Mesenchymal stem cell (in vitro differentiated cells and primary cell): ENCODE measurements at regions not wholly inside any gene's neighbourhood (a gene's known extent, or its start where the extent isn't known, plus 50 kb on each side); places are given as distances from the start of the nearest gene placed in this dataset.

Experiments
- DNase-seq: peaks from one replicate; pipeline ENCODE4 v3.0.0-alpha.2; 2013
- H2AFZ ChIP-seq: one replicate; pipeline ENCODE4 v1.6.1; 2013; ENCODE audit warnings: low read depth, mild to moderate bottlenecking, control low read depth, inconsistent platforms, low read length, moderate library complexity
- H2AK5ac ChIP-seq: 2 replicates; pipeline ENCODE4 v1.6.1; 2013; ENCODE audit warnings: low read length, moderate library complexity, mild to moderate bottlenecking, inconsistent platforms; ENCODE audit not compliant: severe bottlenecking
- H2BK120ac ChIP-seq: one replicate; pipeline ENCODE4 v1.6.1; 2013; ENCODE audit warnings: low read depth, mild to moderate bottlenecking, inconsistent platforms, low read length, moderate library complexity
- H2BK12ac ChIP-seq, 2 experiments: one replicate each; pipeline ENCODE4 v1.6.1; 2013; ENCODE audit warnings: inconsistent platforms in 2 of 2, low read length in 2 of 2, mild to moderate bottlenecking in 2 of 2, moderate library complexity in 2 of 2, control low read depth in 1 of 2
- H2BK15ac ChIP-seq: one replicate; pipeline ENCODE4 v1.6.1; 2013; ENCODE audit warnings: mild to moderate bottlenecking, low read depth, inconsistent platforms; ENCODE audit not compliant: poor library complexity, severe bottlenecking
- H2BK5ac ChIP-seq: 2 replicates; pipeline ENCODE4 v1.6.1; 2013; ENCODE audit warnings: low read depth, mild to moderate bottlenecking, low read length, control low read depth, inconsistent platforms; ENCODE audit not compliant: poor library complexity, severe bottlenecking
- H3K14ac ChIP-seq, 2 experiments: one replicate each; pipeline ENCODE4 v1.6.1; 2013; ENCODE audit warnings: inconsistent platforms in 2 of 2, low read length in 2 of 2, control low read depth in 1 of 2, mild to moderate bottlenecking in 1 of 2, moderate library complexity in 1 of 2
- H3K18ac ChIP-seq, 2 experiments: one replicate each; pipeline ENCODE4 v1.6.1; 2013; ENCODE audit warnings: inconsistent platforms in 2 of 2, low read length in 2 of 2, control low read depth in 1 of 2, low read depth in 1 of 2, mild to moderate bottlenecking in 1 of 2
- H3K23ac ChIP-seq, 2 experiments: one replicate each; pipeline ENCODE4 v1.6.1; 2013; ENCODE audit warnings: inconsistent platforms in 2 of 2, low read length in 2 of 2, mild to moderate bottlenecking in 2 of 2, moderate library complexity in 2 of 2, control low read depth in 1 of 2
- H3K27ac ChIP-seq: 2 replicates; pipeline ENCODE4 v1.5.1; 2013; ENCODE audit warnings: mild to moderate bottlenecking, moderate library complexity, low read length, control low read depth, inconsistent platforms; ENCODE audit not compliant: poor library complexity, severe bottlenecking
- H3K27me3 ChIP-seq, 2 experiments: 2 replicates each; pipeline versions ENCODE4 v1.6.1 to v1.7.0; 2013; ENCODE audit warnings: low read length in 2 of 2, mild to moderate bottlenecking in 2 of 2, moderate library complexity in 2 of 2, control low read depth in 1 of 2, inconsistent platforms in 1 of 2; ENCODE audit not compliant: control insufficient read depth in 1 of 2, insufficient read depth in 1 of 2
- H3K36me3 ChIP-seq, 2 experiments: 2 replicates each; pipeline versions ENCODE4 v1.6.1 to v1.7.0; 2013; ENCODE audit warnings: low read length in 2 of 2, control low read depth in 1 of 2, inconsistent platforms in 1 of 2, low read depth in 1 of 2, mild to moderate bottlenecking in 1 of 2; ENCODE audit not compliant: insufficient read depth in 2 of 2, control insufficient read depth in 1 of 2
- H3K4ac ChIP-seq, 2 experiments: one replicate each; pipeline ENCODE4 v1.6.1; 2013; ENCODE audit warnings: inconsistent platforms in 2 of 2, low read length in 2 of 2, mild to moderate bottlenecking in 2 of 2, moderate library complexity in 2 of 2, control low read depth in 1 of 2, low read depth in 1 of 2
- H3K4me1 ChIP-seq: 2 replicates; pipeline ENCODE4 v1.6.1; 2013; ENCODE audit warnings: low read depth, low read length, control low read depth; ENCODE audit not compliant: control insufficient read depth, insufficient read depth
- H3K4me2 ChIP-seq: 2 replicates; pipeline ENCODE4 v1.6.1; 2013; ENCODE audit warnings: low read length, mild to moderate bottlenecking, inconsistent platforms; ENCODE audit not compliant: poor library complexity, severe bottlenecking
- H3K4me3 ChIP-seq, 2 experiments: 2 replicates each; pipeline versions ENCODE4 v1.5.1 to v1.7.0; 2013; ENCODE audit warnings: low read length in 2 of 2, mild to moderate bottlenecking in 2 of 2, control low read depth in 1 of 2, low read depth in 1 of 2; ENCODE audit not compliant: insufficient read depth in 1 of 2
- H3K79me1 ChIP-seq: replicated peaks from 2 replicates; pipeline ENCODE4 v1.6.1; 2013; ENCODE audit warnings: mild to moderate bottlenecking, control low read depth, low read length, inconsistent platforms; ENCODE audit not compliant: poor library complexity, severe bottlenecking
- H3K9ac ChIP-seq: 2 replicates; pipeline ENCODE4 v1.7.0; 2013; ENCODE audit warnings: mild to moderate bottlenecking, low read length, moderate library complexity
- H3K9me3 ChIP-seq: 2 replicates; pipeline ENCODE4 v1.7.0; 2013; ENCODE audit warnings: mild to moderate bottlenecking, low read length; ENCODE audit not compliant: control insufficient read depth
- H4K8ac ChIP-seq: one replicate; pipeline ENCODE4 v1.6.1; 2013; ENCODE audit warnings: inconsistent platforms, mild to moderate bottlenecking, low read length, moderate library complexity
- H4K91ac ChIP-seq: one replicate; pipeline ENCODE4 v1.6.1; 2013; ENCODE audit warnings: mild to moderate bottlenecking, low read length, inconsistent platforms
- WGBS: methylation state at CpG from one replicate; pipeline ENCODE4 v1.1.7; 2013; ENCODE audit warnings: mixed read lengths; 5-methylcytosine and 5-hydroxymethylcytosine counted together

GRCh38 chr5:156147261-156147943 lies 179.6 kb upstream of the SGCD start:
- H3K36me3 ChIP-seq, result no peaks in the 10 kb centered on the region
- no peaks in the 10 kb centered on the region for H3K79me1 ChIP-seq
- no peaks in the 10 kb centered on the region for H3K27me3 ChIP-seq
- H2BK15ac ChIP-seq, result no peak overlapping the region
- no peak overlapping the region for H2BK120ac ChIP-seq
- 23% methylated on average over 1 of the region's 2 CpGs for WGBS
- H2BK12ac ChIP-seq, result no peak overlapping the region
- no peak overlapping the region for H3K23ac ChIP-seq
- H3K9ac ChIP-seq, result no peak overlapping the region
- no peak overlapping the region for H3K4me3 ChIP-seq
- H2AFZ ChIP-seq, result no peak overlapping the region
- H3K4ac ChIP-seq, result no peak overlapping the region
- H4K91ac ChIP-seq, result no peak overlapping the region
- DNase-seq, result peak; percentile 38
- H3K14ac ChIP-seq, result no peak overlapping the region
- peaks cover 11% of the 10 kb centered on the region for H3K9me3 ChIP-seq
- H3K4me2 ChIP-seq, result no peak overlapping the region
- H3K18ac ChIP-seq, result no peak overlapping the region
- peak overlapping the region; percentile 88 for H3K27ac ChIP-seq
- no peak overlapping the region for H2BK5ac ChIP-seq
- no peaks in the 10 kb centered on the region for H3K4me1 ChIP-seq
- no peak overlapping the region for H4K8ac ChIP-seq
- no peak overlapping the region for H2AK5ac ChIP-seq

- Histone ChIP-seq H3K14ac (no peak overlapping the region), H3K79me1 (no peaks in the 10 kb centered on the region), H3K9me3 (peaks cover 6% of the 10 kb centered on the region)
These were observed 179.0 kb upstream of the SGCD start for GRCh38 chr5:156147944-156148285.

DNA sequence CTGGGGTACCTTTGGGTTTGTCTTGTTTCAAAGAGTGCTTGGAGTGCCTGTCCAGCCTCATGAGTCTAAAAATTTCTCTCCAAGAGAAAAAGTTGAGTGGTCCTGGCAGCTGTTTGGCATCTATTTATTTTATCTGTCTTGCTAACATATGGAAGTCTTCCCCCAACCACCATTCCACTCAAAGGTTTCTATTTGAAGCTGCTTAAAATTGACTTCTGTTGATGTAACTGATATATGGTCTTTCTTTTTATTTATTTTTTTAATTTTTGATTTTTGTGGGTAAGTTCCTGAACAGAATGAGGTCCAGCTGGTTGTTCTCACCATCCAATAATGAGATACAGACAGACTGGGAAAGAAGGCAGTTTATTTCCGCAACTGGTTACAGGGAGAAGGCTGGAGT lies 178.7 kb upstream of the SGCD start:
- H3K4me1 ChIP-seq, result no peaks in the 10 kb centered on the region
- no peaks in the 10 kb centered on the region for H3K36me3 ChIP-seq
- no peak overlapping the region for H3K9ac ChIP-seq
- WGBS, result no CpG with 5 or more reads among the region's 1 CpG
- H2BK120ac ChIP-seq, result no peak overlapping the region
- no peak overlapping the region for H2BK15ac ChIP-seq
- H3K23ac ChIP-seq, result no peak overlapping the region
- H4K91ac ChIP-seq, result no peak overlapping the region
- H2BK5ac ChIP-seq, result peak overlapping the region; percentile 86
- H3K4me3 ChIP-seq, result no peak overlapping the region
- H2AK5ac ChIP-seq, result no peak overlapping the region
- no peak overlapping the region for H2AFZ ChIP-seq
- H3K4me2 ChIP-seq, result no peak overlapping the region
- peak; percentile 26 for DNase-seq
- no peaks in the 10 kb centered on the region for H3K79me1 ChIP-seq
- H3K27ac ChIP-seq, result peak overlapping the region; percentile 88
- no peak overlapping the region for H2BK12ac ChIP-seq
- H4K8ac ChIP-seq, result no peak overlapping the region
- H3K18ac ChIP-seq, result no peak overlapping the region
- H3K4ac ChIP-seq, result no peak overlapping the region
- no peak overlapping the region for H3K14ac ChIP-seq
- H3K9me3 ChIP-seq, result peaks cover 2% of the 10 kb centered on the region
- H3K27me3 ChIP-seq, result no peaks in the 10 kb centered on the region

More at GRCh38 chr5:156147944-156148285, 179.0 kb upstream of the SGCD start:
- no peak overlapping the region for H3K18ac ChIP-seq
- peak overlapping the region; percentile 88 for H3K27ac ChIP-seq
- no peaks in the 10 kb centered on the region for H3K4me1 ChIP-seq
- H2BK15ac ChIP-seq, result no peak overlapping the region
- no peaks in the 10 kb centered on the region for H3K36me3 ChIP-seq
- H2BK120ac ChIP-seq, result no peak overlapping the region
- H4K8ac ChIP-seq, result no peak overlapping the region
- H3K4ac ChIP-seq, result no peak overlapping the region
- no peaks in the 10 kb centered on the region for H3K27me3 ChIP-seq
- no peak overlapping the region for H3K9ac ChIP-seq
- H2BK12ac ChIP-seq, result no peak overlapping the region
- peak; percentile 38 for DNase-seq
- no peak overlapping the region for H4K91ac ChIP-seq
- H2BK5ac ChIP-seq, result peak overlapping the region; percentile 86
- H3K23ac ChIP-seq, result no peak overlapping the region
- H2AK5ac ChIP-seq, result no peak overlapping the region
- H2AFZ ChIP-seq, result no peak overlapping the region
- WGBS, result no CpG with 5 or more reads among the region's 1 CpG
- no peak overlapping the region for H3K4me2 ChIP-seq
- H3K4me3 ChIP-seq, result no peak overlapping the region

- Histone ChIP-seq H3K4ac (no peak overlapping the region), H3K27ac (no peak overlapping the region), H2BK120ac (no peak overlapping the region), H2AFZ (no peak overlapping the region), H3K27me3 (no peaks in the 10 kb centered on the region), H4K91ac (no peak overlapping the region), H2AK5ac (peak overlapping the region; percentile 67), H3K9ac (no peak overlapping the region), H3K4me3 (no peak overlapping the region), H2BK12ac (no peak overlapping the region), H3K9me3 (no peaks in the 10 kb centered on the region), H3K14ac (no peak overlapping the region), H2BK5ac (peak overlapping the region; percentile 24), H3K36me3 (no peaks in the 10 kb centered on the region), H3K79me1 (no peaks in the 10 kb centered on the region), H3K23ac (no peak overlapping the region), H3K18ac (no peak overlapping the region), H4K8ac (no peak overlapping the region), H3K4me2 (no peak overlapping the region), H2BK15ac (no peak overlapping the region), H3K4me1 (no peaks in the 10 kb centered on the region)
- DNase-seq, result no peak
These were observed 177.8 kb upstream of the SGCD start for GRCh38 chr5:156149213-156149612.
